GM21367 (cell line): ENCODE measurements at regions not wholly inside any gene's neighbourhood (a gene's known extent, or its start where the extent isn't known, plus 50 kb on each side); places are given as distances from the start of the nearest gene placed in this dataset.
"Not testable (repeated sequence)": the region's sequence is repeated elsewhere in the genome, so short reads cannot be mapped to it uniquely, and the experiment has no call there.

ENCODE experiments used
- ATAC-seq: cut with Tn5 transposase; IDR thresholded peaks from one replicate; pipeline ENCODE4 v1.9.1; 2021; ENCODE audit not compliant: unreplicated experiment

DNA sequence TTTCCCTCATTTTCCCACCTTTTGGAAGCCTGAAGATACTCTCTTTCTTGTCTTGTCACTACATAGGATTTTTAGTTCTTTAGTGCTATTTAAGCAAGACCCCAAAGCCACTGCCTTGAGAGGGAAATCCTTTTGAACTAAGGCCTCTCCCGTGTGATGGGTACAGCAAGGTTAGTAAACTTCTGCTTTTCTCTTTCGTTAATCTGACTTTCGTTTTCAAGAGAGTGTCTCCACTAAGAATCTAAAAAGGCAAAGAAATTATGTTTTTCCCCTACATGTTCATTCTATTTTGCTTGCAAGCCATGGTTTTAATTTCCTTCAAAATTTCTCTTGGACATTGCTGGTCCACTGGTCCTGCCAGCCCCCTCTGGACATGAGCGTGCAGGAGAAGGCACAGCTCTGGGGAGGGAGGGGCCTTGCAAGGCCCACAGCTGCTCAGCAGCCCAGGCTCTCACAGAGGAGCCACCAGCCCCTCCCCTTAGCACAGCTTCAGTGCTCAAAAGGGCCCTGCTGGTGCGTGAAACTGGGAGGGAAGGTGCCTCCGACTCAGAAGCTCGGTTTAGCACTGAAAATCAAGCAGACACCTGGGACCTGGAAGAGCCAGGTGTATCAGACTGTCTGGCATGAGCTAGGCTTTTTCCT lies 210.9 kb upstream of the GALNT2 start:
- ATAC-seq, result peak; percentile 98

DNA sequence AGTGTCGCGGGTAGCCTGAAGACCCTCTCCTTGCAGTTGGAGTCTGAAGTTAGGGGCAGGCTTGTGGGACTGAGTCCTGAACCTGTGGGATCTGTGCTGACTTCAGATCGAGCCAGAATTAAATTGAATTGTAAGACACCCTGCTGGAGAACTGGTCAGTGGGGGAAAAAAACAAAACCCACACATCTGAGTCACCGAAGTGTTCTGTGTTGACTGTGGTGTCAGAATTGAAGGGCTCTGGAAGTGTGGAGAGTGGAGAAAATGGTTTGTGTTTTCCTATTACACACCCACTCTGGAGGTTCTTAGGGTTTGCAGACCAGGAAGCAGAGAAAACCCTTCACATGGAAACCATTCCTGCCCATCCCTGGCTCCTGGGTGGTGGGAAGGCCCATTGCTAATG lies 209.5 kb upstream of the GALNT2 start:
- ATAC-seq, result no peak

DNA sequence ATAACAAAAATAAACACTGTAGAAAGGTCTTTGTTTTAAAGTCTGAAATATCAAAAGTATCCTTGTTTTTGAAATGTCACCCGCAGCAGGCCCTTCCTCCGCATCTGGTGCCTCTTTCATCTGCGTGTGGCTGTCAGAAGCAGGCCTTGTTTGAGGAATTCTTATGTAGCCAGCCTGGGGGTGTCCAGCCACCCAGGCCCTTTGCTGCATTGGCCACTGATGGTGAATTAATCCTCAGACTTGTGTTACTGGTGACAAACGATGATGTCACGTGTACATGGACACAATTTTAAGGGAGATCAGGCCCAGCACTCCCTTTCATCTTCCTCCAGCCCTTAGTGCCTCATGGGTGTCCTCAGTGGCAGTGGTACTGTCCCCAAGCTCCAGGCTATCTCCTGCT lies 208.0 kb upstream of the GALNT2 start:
- ATAC-seq, result no peak

DNA sequence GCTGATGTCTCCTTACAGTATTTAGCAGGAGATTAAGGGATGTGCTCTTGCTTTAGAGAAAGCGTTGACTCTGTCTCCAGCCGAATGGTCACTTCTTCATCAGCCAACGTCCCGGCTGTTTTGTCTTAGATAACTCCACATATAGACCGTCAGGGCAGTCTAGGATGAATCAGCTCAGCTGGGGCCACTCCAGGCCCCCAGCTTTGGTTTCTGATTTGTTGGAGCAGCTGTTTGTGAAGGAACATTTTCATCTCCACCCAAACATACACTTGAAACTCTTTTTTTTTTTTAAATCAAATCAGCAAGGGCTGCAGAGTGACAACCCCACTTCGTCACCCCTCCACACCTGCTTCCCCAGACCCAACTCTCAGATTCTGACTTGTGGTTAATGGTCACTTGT lies 206.1 kb upstream of the GALNT2 start:
- no peak for ATAC-seq

DNA sequence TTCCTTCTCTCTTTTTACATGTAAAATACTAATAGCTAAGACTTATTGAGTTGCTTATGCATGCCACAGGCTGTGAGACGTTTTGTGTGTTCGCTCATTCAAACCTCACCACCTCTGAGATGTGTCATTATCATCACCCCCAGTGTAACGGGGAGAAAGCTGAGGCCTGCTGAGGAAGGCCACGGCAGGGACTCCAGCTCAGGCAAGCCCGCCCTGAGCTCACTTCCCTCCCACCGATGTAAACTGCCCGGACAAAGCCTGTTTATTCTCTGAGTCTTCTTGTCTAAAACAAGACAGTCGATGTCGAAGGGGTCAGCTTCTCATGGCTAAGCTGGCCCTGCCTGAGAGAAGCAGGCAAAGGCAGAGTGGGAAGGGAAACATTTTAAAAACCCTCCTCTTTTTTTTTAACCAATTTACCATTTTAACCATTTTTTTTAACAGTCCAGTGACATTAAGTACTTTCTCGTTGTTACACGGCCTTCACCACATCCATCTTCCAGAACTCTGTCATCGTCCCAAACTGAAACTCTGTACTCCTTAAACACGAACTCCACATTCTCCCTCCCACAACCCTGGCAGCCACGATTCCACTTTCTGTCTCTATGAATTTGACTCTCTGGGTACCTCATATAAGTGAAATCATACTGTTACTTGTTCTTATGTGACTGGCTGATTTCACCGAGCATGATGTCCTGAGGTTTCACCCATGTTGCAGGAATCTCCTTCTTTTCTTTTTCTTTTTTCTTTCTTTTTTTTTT lies 204.8 kb upstream of the GALNT2 start:
- ATAC-seq, result no peak

DNA sequence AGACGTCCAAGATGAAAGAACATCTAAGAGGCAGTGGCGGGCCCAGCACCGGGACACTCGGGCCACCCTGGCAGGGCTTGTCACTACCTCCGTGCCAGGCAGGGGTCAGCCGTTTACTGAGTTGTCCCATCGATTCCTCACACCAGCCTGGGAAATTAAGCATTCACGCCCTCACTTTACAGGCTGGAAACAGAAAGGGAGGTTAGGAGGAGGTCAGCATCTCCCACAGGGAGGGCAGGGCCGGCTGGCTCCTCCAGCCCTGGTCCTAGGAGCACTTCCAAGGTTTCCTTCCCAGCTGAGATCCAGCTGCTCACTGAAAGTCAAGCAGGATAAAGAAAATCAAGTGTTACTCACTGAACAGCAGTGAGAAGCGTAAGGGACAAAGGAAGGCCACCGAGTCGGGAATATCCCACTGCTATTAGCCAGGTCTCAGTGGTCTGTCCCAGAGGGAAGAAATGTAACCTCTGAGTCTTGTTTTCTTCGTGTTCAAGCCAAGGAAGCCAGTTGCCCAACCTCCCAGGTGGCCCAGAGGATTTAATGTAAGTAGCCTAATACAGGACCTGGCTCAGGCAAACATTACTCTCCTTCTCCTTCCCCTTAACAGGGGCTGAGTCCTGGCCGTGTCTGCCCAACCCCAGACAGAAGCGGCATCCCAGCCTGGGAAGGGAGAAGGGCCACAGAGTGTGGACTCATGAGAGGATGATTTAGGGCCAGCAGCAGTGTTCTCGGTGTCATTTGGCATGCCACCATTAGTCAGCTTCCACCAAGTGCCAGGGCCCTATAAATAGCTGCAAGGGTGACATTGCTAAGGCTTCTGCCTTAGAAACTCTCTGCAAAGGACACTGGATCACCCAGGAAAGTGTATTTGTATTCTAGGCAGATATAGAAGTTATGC lies 203.1 kb upstream of the GALNT2 start:
- ATAC-seq, result no peak

DNA sequence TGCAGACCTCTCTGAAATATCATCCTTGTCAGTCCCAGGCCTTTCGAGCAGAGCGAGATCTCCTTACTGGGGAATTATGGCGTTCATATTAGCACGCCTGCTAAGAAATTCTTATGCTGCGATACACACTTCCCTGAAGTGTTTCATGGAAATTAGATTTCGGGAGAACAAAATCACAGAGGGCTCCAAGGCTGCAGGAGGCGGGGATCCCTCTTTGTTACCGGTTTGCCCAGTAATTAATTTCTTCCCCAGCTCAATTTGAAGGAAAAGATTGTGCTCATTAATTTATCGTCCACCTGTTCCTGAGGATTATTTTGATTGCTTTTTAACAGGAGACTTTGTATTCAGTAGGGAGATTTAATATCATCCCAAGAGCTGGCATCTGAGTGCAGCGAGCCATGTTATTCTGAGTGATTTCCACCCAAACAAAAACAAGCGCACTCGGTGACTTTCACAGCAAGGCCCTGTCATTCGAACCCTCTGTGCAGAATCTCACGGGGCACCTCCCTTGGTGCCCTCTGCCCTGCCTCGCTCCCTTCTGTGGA lies 202.3 kb upstream of the GALNT2 start:
- ATAC-seq, result no peak

DNA sequence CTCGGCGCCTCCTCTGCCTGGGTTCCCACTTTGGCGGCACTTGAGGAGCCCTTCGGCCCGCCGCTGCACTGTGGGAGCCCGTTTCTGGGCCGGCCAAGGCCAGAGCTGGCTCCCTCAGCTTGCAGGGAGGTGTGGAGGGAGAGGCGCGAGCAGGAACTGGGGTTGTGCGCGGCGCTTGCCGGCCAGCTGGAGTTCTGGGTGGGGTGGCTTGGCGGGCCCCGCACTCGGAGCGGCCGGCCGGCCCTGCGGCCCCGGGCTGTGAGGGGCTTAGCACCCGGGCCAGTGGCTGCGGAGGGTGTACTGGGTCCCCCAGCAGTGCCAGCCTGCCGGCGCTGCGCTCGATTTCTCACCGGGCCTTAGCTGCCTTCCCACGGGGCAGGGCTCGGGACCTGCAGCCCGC lies 201.7 kb upstream of the GALNT2 start:
- not testable (repeated sequence) for ATAC-seq

DNA sequence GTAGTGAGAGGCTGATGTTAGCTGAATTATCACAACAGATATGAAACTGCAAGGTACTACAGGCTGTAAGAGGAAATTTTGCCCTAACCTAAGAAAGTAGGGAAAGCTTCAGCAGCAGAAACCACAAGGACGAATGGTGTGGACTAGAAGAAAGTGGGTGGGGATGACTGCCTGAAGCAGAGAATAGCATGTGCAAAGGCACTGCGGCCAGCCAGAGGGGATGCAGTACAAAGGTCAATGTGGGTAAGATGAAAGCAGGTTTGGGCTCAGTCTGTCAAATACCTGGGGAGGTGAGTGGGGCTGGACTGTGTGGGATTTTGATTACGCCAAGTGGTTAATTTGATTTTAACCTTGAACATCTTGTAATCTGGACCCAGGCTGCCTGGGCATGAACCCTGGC lies 199.3 kb upstream of the GALNT2 start:
- no peak for ATAC-seq

DNA sequence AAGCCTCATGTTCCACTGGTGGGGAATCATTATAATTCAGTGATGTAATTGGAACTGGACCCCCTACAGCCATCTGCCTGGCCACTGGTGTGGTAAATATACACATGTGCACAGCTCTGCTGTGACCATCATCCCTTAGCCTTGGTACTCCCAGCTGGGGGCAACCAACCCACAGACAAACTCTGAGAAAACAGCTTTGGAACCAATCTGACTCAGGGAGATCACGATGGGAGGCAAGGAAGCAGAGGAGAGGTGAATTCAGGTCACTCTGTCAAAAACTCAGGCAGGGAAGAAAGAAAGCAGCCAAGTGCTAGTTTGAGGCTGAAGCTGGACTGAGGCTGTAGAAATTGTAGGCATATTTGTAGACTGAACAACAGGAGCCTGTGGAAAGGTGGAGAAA lies 197.8 kb upstream of the GALNT2 start:
- no peak for ATAC-seq

DNA sequence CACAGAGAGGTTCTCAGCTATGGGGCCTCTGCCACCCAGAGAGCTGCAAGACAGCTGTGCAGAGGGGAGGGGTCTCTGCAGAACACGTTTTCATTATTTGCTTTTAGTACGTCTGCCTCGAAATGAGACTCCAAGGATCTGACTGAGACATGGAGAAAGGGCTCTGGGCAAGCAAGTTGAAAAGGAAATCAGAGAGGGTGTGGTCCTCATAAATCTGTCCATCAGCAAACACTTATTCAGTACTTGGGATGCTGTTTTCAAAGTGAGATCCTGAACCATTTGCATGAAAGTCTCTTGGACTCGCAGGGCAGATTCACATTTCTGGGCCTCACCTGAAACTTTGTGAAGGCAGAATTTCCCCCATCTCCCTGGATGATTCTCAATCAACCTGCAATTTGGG lies 197.4 kb upstream of the GALNT2 start:
- ATAC-seq, result no peak

DNA sequence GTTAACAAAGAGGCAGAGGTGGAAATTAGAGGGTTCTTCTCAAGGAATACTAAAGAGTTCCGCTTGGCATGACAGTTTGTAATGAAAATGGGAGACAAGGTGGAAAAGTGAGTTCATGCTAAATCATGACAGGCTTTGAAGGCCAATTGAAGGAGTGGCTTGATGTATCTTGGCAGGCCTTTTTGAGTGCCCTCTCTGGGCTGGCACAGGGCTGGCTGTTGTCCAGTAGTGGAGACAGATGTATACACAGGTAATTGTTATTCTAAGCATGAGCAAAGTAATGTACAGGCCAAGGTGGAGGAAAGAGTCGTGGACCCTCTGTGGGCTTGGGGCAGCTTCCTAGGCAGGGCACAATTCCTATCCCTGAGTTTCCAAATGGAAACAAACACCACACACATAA lies 196.7 kb upstream of the GALNT2 start:
- ATAC-seq, result no peak

DNA sequence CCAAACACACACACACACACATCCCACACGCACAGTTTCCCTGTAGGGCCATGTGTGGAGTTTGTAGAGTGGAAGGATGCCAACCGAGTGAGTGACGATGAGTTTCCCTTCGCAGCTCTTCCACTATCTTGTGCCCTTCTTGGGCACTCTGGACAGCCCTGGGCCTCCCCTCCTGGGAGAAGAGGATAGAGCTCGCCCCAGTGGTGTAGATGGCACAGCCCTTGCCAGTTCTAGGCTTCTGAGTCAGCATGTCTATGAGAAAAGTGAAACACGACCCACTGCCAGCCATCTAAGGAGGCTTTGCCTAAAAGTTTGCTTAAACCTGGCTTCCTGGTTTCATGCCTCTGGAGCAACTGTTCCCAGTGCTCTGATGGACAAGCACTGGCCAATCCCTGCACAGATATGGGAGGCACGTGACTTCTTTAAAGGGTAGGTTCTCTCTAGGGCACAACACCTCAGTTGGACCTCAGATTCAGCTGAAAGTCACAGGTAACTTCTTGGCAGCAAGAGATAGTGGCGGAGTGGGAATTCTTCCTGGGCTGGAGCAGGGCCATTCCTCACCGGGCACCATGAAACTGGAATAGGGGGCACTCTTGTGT lies 195.9 kb upstream of the GALNT2 start:
- ATAC-seq, result no peak

DNA sequence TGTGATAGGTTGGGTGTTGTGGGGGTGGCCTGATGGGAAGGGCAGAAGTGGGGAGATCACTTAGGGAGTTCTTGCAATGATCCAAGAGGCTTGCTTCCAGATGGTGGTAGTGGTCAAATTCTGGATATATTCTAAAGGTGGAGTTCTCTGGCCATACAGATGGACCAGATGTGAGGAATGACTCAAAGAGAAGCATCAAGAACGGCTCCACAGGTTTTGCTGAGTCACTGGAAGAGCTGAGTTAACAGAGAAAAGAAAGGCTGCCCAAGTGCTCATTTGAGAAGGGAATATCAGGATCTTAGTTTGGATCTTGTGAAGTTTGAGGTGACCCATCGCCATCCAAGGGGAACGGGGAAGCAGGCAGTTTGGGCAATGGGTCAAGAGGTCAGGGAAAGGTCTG lies 192.9 kb upstream of the GALNT2 start:
- ATAC-seq, result no peak

DNA sequence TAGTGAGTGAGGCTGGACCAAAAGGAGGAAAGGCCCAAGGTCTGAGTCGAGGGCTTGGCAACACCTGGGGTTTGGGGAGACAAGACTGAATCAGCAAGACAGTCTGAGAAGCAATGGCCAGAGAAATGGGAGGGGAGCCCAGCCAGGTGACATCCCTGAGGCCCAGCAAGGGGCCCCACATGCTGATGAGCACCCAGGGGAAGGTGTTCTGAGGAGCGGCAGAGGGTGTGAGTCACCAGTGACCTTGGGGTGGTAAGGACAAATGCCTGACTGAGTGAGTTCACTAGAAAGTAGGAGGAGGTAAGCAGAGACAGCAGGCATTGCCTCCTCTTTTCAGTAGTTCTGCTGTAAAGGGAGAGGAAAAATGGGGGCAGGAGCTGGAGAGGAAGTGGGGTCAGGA lies 192.4 kb upstream of the GALNT2 start:
- ATAC-seq, result no peak

DNA sequence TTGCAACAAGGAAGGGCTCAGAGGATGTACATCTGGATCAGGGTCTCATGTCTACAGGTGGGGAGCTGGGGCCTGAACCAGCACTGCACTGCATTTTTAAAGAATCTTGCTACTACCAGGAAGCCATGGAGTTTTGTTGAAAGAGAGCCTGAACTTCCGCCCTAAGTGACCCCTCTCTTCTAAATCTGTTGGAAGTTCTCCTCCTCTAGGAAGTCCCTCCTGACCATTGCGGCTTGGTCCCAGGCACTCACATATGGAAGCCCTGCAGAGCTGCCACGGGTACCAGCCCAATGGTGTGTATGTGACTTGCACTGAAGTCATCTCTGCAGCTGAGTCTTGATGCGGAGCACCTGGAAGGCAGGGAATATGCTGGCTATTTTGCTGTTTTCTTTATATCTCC lies 192.0 kb upstream of the GALNT2 start:
- ATAC-seq, result no peak

DNA sequence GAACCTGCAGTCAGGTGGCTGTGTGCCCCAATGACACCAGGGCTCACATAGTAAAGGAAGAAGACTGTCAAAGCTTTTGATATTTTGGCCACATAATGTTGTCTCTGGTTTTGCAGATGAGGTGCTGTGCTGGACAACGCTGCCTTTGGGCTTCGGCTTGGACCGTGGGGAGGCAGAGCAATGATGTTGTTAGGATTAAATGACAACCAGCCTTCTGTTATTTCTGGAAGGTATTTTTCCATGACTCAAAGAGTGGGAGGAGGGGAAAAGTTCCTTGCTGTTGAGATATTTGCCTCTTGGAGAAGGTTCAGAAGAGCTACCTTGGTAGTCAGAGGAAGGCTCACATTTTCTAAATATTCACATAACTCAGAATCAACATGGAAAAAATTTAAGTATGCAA lies 187.3 kb upstream of the GALNT2 start:
- ATAC-seq, result no peak

DNA sequence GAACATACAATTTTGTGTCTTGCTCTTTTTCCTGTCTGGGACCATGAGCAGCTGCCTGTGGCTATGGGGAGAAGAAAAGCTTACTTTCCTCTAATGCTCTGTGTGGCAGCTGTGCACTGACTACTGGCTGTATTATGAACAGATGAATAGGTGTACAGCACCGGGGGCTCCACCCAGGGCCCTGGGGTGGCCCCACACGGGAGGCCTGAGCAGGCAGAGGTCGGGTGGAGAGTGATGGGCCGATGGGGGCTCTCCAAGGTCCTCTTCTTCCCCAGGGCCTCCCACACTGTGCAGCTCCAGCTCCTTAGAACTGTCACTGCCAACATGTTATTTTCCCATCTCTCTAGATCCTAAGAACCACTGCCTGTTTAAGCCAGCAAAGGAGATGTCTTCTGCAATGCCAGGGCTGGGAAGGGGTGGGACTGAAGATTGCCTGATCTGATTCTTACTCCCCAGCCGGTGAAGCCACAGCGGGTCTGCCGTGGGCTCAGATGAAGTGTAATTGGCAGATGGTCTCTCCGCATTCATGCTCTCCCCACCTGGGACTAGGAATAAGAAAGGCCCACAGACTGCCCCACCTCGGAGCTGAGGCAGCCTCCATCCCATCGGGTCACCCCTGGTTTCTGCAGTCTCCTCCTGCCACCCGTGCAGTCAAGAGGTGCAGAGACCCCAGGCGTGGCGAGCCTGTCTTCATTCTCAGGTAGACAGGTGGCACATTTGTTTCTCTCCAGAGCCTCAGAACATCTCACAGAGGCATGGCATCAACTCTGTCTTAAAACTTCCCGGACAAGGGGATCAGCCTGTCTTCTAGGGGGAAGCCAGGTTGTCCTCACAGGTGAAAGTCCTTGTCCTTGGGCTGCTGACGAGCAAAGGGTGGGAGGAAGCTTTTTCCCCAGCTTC lies 186.5 kb upstream of the GALNT2 start:
- ATAC-seq, result no peak

DNA sequence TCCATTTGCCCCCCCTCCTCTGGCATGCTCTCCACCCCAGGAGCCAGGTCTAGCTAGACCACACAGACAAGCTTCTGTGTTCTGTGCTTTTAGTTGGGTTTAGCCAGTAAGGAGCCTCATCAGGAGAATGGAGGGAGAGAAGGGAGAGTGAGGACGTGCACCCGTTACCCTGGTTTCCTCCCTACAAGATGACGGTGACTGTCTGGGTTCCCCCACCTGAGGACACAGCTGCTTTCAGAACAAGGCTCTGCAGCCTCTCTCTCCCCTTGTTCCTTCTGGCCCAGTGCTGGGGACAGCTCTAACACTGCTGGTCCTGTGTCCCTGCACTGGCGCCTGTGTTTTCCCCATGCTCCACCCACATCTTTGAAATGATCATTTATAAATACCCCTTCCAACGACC lies 184.4 kb upstream of the GALNT2 start:
- no peak for ATAC-seq

DNA sequence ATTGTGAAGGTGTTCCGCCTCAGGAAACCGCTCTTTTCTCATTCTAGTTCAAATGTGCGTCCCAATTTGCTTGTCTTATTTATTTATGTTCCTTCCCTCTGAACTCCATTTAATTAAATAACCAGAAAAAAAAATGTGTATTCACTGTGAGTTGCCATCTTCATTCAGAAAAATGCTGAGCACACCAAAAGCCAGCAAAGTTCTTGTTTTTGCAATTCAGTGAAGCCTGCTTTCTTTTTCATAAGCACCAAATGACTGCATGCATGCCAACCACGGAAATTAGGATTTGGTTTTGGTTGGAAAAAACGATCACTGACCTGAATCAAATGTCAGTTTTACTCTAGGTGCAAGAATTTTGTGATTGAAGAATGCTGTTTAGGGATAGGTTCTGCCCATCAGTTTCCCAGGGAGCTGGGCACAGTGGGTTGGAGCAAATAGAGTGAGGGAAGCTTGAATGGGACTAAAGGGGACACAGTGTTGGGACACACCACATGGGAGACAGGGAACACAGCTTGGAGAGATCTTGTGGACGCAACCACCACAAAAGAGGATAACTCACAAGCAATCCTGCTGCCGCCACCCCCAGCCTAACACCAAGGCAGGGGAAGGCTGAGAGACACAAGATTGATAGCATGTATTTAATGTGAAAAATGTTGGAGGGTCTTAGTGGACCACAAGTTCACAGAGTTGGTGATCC lies 183.4 kb upstream of the GALNT2 start:
- ATAC-seq, result no peak
